ENCODE measurements at regions not wholly inside any gene's neighbourhood (a gene's known extent, or its start where the extent isn't known, plus 50 kb on each side); places are given as distances from the start of the nearest gene placed in this dataset.

DNA sequence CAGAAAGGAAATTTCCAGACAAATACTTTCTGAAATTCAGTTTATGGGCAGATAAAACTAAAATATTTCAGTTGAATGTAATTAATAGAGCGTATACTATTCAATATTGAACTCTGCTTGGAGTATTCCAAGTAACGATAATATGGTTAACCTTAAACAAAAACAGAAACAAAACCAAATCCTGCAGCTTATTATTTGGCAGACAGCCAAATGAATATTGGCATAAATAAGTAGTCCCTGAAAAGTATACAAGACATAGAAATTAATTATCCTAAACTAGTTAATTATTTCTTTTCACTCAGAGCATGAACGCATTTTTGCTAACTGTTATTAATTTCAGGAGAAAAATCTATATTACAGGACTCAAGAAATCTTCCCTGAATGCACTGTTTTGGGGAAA, 1574.0 kb downstream of the MAT2B start:
- TF ChIP-seq SRSF1 (optimal IDR thresholded peaks at IDR 0.05; ENCODE audit: low read depth, low read length) (no peak), JUND (CRISPR knock-in tag; IDR thresholded peaks at IDR 0.05) (no peak), FOXM1 (CRISPR knock-in tag; IDR thresholded peaks at IDR 0.05) (no peak)
